ENCODE measurements at regions not wholly inside any gene's neighbourhood (a gene's known extent, or its start where the extent isn't known, plus 50 kb on each side); places are given as distances from the start of the nearest gene placed in this dataset.

DNA sequence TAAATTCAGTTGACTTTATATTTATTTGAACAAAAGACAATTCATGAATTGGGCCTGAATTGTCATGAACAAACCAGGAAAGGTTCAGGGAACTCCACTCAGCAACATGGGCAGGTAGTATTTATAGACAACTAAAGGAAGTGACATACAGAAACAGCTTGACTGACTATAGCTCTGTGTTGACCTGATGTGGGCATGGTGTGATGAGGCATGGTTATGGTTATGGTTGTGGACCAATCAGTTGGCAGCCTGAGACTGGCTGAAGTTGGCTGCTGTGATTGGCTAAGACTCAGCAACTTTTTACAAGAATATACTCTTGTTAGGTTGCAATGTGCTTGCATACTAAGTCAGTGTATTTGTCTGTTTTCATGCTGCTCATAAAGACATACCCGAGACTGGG, 108.4 kb downstream of the HS3ST3B1 start:
- no peak for TF ChIP-seq POLR2A (IDR thresholded peaks at IDR 0.05; ENCODE audit: low read length)
- no peak for TF ChIP-seq GATA1 (IDR thresholded peaks at IDR 0.05; ENCODE audit: low read depth, low read length)
